ENCODE measurements at regions not wholly inside any gene's neighbourhood (a gene's known extent, or its start where the extent isn't known, plus 50 kb on each side); places are given as distances from the start of the nearest gene placed in this dataset.

- DNase-seq (ENCODE audit: low read depth, low spot score) = no peak
- dilution Hi-C loops (cut with MboI; ENCODE audit: extremely low pct_ligation_motif_present, low sequenced_read_pairs) = no loop called here
- no peak overlapping the region for H3K4me3 ChIP-seq (ENCODE audit: control insufficient read depth in 2 of 3, extremely low read depth in 1 of 3, insufficient read depth in 2 of 3, low read depth in 1 of 3, low read length in 3 of 3)
- H3K9me1 ChIP-seq (ENCODE audit: control insufficient read depth, extremely low read depth, insufficient read depth, low read length) = no peaks in the 10 kb centered on the region
- no peak overlapping the region for H3K27ac ChIP-seq (ENCODE audit: control insufficient read depth, insufficient read depth, low read length)
- no peaks in the 10 kb centered on the region for H3K27me3 ChIP-seq (ENCODE audit: control insufficient read depth, extremely low read depth, insufficient read depth, low read length)
- H2AFZ ChIP-seq (ENCODE audit: control insufficient read depth, low read length) = no peak overlapping the region
- no peak overlapping the region for H3K9ac ChIP-seq (ENCODE audit: control insufficient read depth, extremely low read depth, insufficient read depth, low read length)
- FAIRE-seq = no peak
- no peak overlapping the region for H3K4me2 ChIP-seq (ENCODE audit: control insufficient read depth, extremely low read depth, insufficient read depth, low read depth, low read length)
- no peaks in the 10 kb centered on the region for H3K9me3 ChIP-seq (ENCODE audit: control insufficient read depth, low read depth, low read length)
- H4K20me1 ChIP-seq (ENCODE audit: control insufficient read depth, extremely low read depth, insufficient read depth, low read length) = no peaks in the 10 kb centered on the region
- peaks cover 5% of the 10 kb centered on the region for H3K4me1 ChIP-seq (ENCODE audit: control insufficient read depth, extremely low read depth, insufficient read depth, low read length)
- H3K36me3 ChIP-seq (ENCODE audit: control insufficient read depth in 2 of 2, extremely low read depth in 1 of 2, insufficient read depth in 2 of 2, low read length in 2 of 2) = no peaks in the 10 kb centered on the region
- no peaks in the 10 kb centered on the region for H3K79me2 ChIP-seq (ENCODE audit: control insufficient read depth, insufficient read depth, low read length)
- no peak for TF ChIP-seq EZH2 (IDR thresholded peaks at IDR 0.05; ENCODE audit: low read length)
- TF ChIP-seq, protein P1, sequence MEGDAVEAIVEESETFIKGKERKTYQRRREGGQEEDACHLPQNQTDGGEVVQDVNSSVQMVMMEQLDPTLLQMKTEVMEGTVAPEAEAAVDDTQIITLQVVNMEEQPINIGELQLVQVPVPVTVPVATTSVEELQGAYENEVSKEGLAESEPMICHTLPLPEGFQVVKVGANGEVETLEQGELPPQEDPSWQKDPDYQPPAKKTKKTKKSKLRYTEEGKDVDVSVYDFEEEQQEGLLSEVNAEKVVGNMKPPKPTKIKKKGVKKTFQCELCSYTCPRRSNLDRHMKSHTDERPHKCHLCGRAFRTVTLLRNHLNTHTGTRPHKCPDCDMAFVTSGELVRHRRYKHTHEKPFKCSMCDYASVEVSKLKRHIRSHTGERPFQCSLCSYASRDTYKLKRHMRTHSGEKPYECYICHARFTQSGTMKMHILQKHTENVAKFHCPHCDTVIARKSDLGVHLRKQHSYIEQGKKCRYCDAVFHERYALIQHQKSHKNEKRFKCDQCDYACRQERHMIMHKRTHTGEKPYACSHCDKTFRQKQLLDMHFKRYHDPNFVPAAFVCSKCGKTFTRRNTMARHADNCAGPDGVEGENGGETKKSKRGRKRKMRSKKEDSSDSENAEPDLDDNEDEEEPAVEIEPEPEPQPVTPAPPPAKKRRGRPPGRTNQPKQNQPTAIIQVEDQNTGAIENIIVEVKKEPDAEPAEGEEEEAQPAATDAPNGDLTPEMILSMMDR (optimal IDR thresholded peaks at IDR 0.05 in 1 of 3, IDR thresholded peaks at IDR 0.05 in 1 of 3, conservative IDR thresholded peaks at IDR 0.05 in 1 of 3; ENCODE audit: extremely low read depth in 1 of 3, insufficient read depth in 2 of 3, low read length in 3 of 3) = no peak
Observed at GRCh38 chr7:33779216-33779615, 126.1 kb upstream of the BMPER start.

DNA sequence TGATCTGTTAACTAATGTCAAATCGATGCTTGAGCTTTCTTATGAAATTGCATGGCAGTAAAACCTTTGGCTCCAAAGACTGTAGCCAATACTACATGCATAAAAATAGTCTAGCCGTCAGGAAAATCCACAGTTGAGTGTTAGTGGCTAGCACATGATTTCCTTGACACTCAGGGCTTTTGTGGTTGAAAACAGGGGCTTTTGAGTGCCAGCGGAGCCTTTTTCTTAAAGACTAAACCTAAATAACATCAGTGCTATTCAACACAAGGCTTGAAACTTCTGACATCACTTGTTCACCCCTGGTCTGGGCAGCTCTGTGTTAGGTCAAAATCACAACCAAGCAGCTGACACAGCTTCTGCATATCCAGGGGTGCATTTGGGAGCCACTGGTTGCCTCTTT is 124.2 kb upstream of the BMPER start:
- H3K9me3 ChIP-seq (ENCODE audit: control insufficient read depth, low read depth, low read length) = no peaks in the 10 kb centered on the region
- H3K27me3 ChIP-seq (ENCODE audit: control insufficient read depth, extremely low read depth, insufficient read depth, low read length) = no peaks in the 10 kb centered on the region
- no peak overlapping the region for H3K9ac ChIP-seq (ENCODE audit: control insufficient read depth, extremely low read depth, insufficient read depth, low read length)
- H3K27ac ChIP-seq (ENCODE audit: control insufficient read depth, insufficient read depth, low read length) = no peak overlapping the region
- FAIRE-seq (no peak), DNase-seq (ENCODE audit: low read depth, low spot score) (no peak)
- no peak overlapping the region for H2AFZ ChIP-seq (ENCODE audit: control insufficient read depth, low read length)
- H3K36me3 ChIP-seq (ENCODE audit: control insufficient read depth in 2 of 2, extremely low read depth in 1 of 2, insufficient read depth in 2 of 2, low read length in 2 of 2) = no peaks in the 10 kb centered on the region
- H3K4me2 ChIP-seq (ENCODE audit: control insufficient read depth, extremely low read depth, insufficient read depth, low read depth, low read length) = no peak overlapping the region
- dilution Hi-C loops (cut with MboI; ENCODE audit: extremely low pct_ligation_motif_present, low sequenced_read_pairs) = no loop called here
- no peaks in the 10 kb centered on the region for H3K4me1 ChIP-seq (ENCODE audit: control insufficient read depth, extremely low read depth, insufficient read depth, low read length)
- no peak overlapping the region for H3K4me3 ChIP-seq (ENCODE audit: control insufficient read depth in 2 of 3, extremely low read depth in 1 of 3, insufficient read depth in 2 of 3, low read depth in 1 of 3, low read length in 3 of 3)
- H3K79me2 ChIP-seq (ENCODE audit: control insufficient read depth, insufficient read depth, low read length) = no peaks in the 10 kb centered on the region
- H3K9me1 ChIP-seq (ENCODE audit: control insufficient read depth, extremely low read depth, insufficient read depth, low read length) = no peaks in the 10 kb centered on the region
- TF ChIP-seq, protein P1 (optimal IDR thresholded peaks at IDR 0.05 in 1 of 3, IDR thresholded peaks at IDR 0.05 in 1 of 3, conservative IDR thresholded peaks at IDR 0.05 in 1 of 3; ENCODE audit: extremely low read depth in 1 of 3, insufficient read depth in 2 of 3, low read length in 3 of 3) = no peak
- TF ChIP-seq EZH2 (IDR thresholded peaks at IDR 0.05; ENCODE audit: low read length) = no peak
- H4K20me1 ChIP-seq (ENCODE audit: control insufficient read depth, extremely low read depth, insufficient read depth, low read length) = no peaks in the 10 kb centered on the region

All from keratinocyte (primary cell).